ENCODE measurements at regions not wholly inside any gene's neighbourhood (a gene's known extent, or its start where the extent isn't known, plus 50 kb on each side); places are given as distances from the start of the nearest gene placed in this dataset.

DNA sequence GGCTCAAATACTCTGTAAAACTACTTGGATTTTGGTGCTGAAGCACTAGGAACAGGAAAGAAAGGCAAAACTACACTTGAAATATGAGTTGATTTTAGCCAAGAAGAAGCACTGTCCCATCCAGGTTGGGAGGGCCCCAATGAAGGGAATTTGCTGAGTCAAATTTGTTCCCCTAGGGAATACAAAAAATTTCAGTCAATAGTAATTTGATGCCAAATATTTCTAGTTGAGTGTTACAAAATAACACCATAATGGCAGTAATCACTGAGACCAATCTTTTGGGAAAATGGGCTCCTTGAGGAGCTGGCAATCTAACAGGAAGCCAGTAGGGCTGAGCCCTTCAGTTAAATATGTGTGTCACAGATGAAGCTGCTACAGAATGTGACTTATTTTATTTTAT, 896.9 kb downstream of the DIPK2A start:
- TF ChIP-seq, protein P1, sequence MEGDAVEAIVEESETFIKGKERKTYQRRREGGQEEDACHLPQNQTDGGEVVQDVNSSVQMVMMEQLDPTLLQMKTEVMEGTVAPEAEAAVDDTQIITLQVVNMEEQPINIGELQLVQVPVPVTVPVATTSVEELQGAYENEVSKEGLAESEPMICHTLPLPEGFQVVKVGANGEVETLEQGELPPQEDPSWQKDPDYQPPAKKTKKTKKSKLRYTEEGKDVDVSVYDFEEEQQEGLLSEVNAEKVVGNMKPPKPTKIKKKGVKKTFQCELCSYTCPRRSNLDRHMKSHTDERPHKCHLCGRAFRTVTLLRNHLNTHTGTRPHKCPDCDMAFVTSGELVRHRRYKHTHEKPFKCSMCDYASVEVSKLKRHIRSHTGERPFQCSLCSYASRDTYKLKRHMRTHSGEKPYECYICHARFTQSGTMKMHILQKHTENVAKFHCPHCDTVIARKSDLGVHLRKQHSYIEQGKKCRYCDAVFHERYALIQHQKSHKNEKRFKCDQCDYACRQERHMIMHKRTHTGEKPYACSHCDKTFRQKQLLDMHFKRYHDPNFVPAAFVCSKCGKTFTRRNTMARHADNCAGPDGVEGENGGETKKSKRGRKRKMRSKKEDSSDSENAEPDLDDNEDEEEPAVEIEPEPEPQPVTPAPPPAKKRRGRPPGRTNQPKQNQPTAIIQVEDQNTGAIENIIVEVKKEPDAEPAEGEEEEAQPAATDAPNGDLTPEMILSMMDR (IDR thresholded peaks at IDR 0.05; ENCODE audit: insufficient read depth, low read length, severe bottlenecking) = no peak
- Histone ChIP-seq H3K4me3 (ENCODE audit: low read depth, low read length) (no peak overlapping the region), H3K36me3 (ENCODE audit: control insufficient read depth, insufficient read depth, low read length) (no peaks in the 10 kb centered on the region), H3K27me3 (ENCODE audit: control insufficient read depth, insufficient read depth, low read length) (no peaks in the 10 kb centered on the region)
- no peak for FAIRE-seq
- no peak for DNase-seq (ENCODE audit: low read depth)

DNA sequence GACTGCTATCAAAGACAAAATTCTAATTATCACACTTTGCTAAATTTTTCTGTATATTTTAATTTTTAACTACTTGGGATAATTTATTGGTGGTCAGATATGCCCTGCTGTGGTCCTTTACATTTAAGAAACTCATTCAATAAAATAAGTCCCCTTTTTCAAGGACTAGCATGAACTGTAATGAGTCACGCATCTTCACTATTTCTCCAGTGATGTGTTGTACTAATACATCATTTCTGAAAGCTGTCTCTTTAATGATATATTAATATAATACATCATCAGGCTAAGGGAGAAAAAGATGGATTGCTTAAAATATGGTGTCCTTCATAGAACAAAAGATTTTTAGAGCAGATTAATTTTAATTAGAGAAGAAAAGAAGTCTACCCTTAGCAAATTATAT, 901.4 kb downstream of the DIPK2A start:
- Histone ChIP-seq H3K27me3 (ENCODE audit: control insufficient read depth, insufficient read depth, low read length) (no peaks in the 10 kb centered on the region), H3K4me3 (ENCODE audit: low read depth, low read length) (no peak overlapping the region), H3K36me3 (ENCODE audit: control insufficient read depth, insufficient read depth, low read length) (no peaks in the 10 kb centered on the region)
- TF ChIP-seq, protein P1 (IDR thresholded peaks at IDR 0.05; ENCODE audit: insufficient read depth, low read length, severe bottlenecking) = no peak
- no peak for DNase-seq (ENCODE audit: low read depth)
- FAIRE-seq = no peak

DNA sequence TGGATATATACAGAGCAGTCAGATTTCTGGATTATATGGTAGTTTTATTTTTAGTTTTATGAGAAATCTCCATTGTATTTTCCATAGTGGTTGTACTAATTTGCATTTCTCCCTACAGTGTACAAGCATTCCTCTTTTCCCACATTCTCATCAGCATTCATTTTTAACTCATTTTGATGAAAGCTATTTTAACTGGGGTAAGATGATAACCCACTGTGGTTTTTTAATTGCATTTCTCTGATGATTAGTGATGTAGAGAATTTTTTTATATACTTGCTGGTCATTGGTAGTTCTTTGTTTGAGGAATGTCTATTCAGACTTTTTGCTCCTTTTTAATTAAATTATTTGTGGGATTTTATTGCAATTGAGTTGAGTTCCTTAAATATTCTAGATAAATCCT, 903.6 kb downstream of the DIPK2A start:
- H3K27me3 ChIP-seq (ENCODE audit: control insufficient read depth, insufficient read depth, low read length) = no peaks in the 10 kb centered on the region
- TF ChIP-seq, protein P1 (IDR thresholded peaks at IDR 0.05; ENCODE audit: insufficient read depth, low read length, severe bottlenecking) = no peak
- H3K36me3 ChIP-seq (ENCODE audit: control insufficient read depth, insufficient read depth, low read length) = no peaks in the 10 kb centered on the region
- no peak overlapping the region for H3K4me3 ChIP-seq (ENCODE audit: low read depth, low read length)
- FAIRE-seq = no peak
- no peak for DNase-seq (ENCODE audit: low read depth)

DNA sequence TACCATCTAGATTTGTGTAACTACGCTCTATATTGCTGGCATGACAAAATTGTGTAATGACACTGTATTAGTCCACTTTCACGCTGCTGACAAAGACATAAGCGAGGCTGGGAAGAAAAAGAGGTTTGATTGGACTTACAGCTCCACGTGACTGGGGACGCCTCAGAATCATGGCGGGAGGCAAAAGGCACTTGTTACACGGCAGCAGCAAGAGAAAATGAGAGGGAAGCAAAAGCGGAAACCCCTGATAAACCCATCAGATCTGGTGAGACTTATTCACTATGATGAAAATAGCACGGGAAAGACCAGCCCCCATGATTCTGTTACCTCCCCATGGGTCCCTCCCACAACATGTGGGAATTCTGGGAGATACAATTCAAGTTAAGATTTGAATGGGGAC, 905.7 kb downstream of the DIPK2A start:
- DNase-seq (ENCODE audit: low read depth) (no peak), FAIRE-seq (no peak)
- no peak overlapping the region for H3K4me3 ChIP-seq (ENCODE audit: low read depth, low read length)
- no peaks in the 10 kb centered on the region for H3K27me3 ChIP-seq (ENCODE audit: control insufficient read depth, insufficient read depth, low read length)
- H3K36me3 ChIP-seq (ENCODE audit: control insufficient read depth, insufficient read depth, low read length) = no peaks in the 10 kb centered on the region
- TF ChIP-seq, protein P1 (IDR thresholded peaks at IDR 0.05; ENCODE audit: insufficient read depth, low read length, severe bottlenecking) = no peak

DNA sequence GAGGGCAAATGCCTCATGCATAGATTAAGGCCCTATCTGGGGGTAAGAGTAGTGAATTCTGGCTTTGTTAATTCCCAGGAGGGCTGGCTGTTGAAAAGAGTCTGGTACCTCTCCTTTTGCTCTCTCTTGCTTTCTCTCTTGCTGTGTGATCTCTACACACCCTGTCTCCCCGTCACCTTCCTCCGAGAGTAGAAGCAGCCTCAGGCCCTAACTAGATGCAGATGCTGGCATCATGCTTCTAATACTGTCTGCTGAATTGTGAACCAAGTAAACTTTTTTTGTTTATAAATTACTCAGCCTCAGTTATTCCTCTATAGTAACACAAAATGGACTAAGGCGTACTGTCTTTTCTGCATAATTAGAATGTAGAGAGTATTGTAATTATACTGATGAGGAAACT, 908.1 kb downstream of the DIPK2A start:
- Histone ChIP-seq H3K27me3 (ENCODE audit: control insufficient read depth, insufficient read depth, low read length) (no peaks in the 10 kb centered on the region), H3K4me3 (ENCODE audit: low read depth, low read length) (no peak overlapping the region), H3K36me3 (ENCODE audit: control insufficient read depth, insufficient read depth, low read length) (no peaks in the 10 kb centered on the region)
- FAIRE-seq (no peak), DNase-seq (ENCODE audit: low read depth) (no peak)
- TF ChIP-seq, protein P1 (IDR thresholded peaks at IDR 0.05; ENCODE audit: insufficient read depth, low read length, severe bottlenecking) = no peak

DNA sequence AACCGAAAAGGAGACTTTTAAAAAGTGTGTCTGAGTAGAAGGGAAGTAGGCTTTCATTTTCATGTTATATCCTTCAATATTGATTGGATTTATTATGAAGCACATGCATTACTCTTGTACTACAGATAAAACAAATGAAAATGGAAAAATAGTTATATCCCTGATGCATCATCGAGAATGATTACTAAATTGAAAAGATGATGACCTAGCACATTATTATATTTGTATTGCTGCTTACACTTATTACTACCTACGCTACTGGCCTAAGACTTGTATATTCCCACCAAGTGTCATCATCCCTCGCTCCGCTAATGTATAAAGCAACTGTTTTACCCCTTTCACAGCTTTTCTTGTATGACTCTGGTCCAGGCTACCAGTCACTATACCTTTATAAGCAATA, 922.4 kb downstream of the DIPK2A start:
- FAIRE-seq (no peak), DNase-seq (ENCODE audit: low read depth) (no peak)
- Histone ChIP-seq H3K27me3 (ENCODE audit: control insufficient read depth, insufficient read depth, low read length) (no peaks in the 10 kb centered on the region), H3K36me3 (ENCODE audit: control insufficient read depth, insufficient read depth, low read length) (no peaks in the 10 kb centered on the region), H3K4me3 (ENCODE audit: low read depth, low read length) (no peak overlapping the region)
- TF ChIP-seq, protein P1 (IDR thresholded peaks at IDR 0.05; ENCODE audit: insufficient read depth, low read length, severe bottlenecking) = no peak
